ENCODE measurements at regions not wholly inside any gene's neighbourhood (a gene's known extent, or its start where the extent isn't known, plus 50 kb on each side); places are given as distances from the start of the nearest gene placed in this dataset.

GRCh38 chr10:90337316-90337715, 520.5 kb downstream of the HTR7 start:
- CTCF ChIA-PET = no interaction called here
- H3K27me3 Mint-ChIP-seq (ENCODE audit: low read depth) = no peaks in the 10 kb centered on the region
- H3K27ac Mint-ChIP-seq = no peak overlapping the region
- no peak overlapping the region for H3K4me3 Mint-ChIP-seq
- ATAC-seq (no peak), DNase-seq (ENCODE audit: low spot score) (no peak)
- 0 out of 2 replicates have a peak, but pooled peaks cover 4% of the 10 kb centered on the region for H3K9me3 Mint-ChIP-seq
- H3K36me3 Mint-ChIP-seq = no peaks in the 10 kb centered on the region
- POLR2A ChIA-PET = no interaction called here
- TF ChIP-seq ZNF219 (CRISPR knock-in tag; IDR thresholded peaks at IDR 0.05; ENCODE audit: borderline replicate concordance) = no peak
- TF ChIP-seq USF2 (CRISPR knock-in tag; IDR thresholded peaks at IDR 0.05) = no peak
- no peak for TF ChIP-seq CREB1 (CRISPR knock-in tag; IDR thresholded peaks at IDR 0.05)
- no peak for TF ChIP-seq IRF1 (CRISPR knock-in tag; IDR thresholded peaks at IDR 0.05)
- TF ChIP-seq FOXJ3 (CRISPR knock-in tag; IDR thresholded peaks at IDR 0.05; ENCODE audit: borderline replicate concordance) = no peak
- TF ChIP-seq KAT7 (CRISPR knock-in tag; IDR thresholded peaks at IDR 0.05; ENCODE audit: borderline replicate concordance) = no peak
- TF ChIP-seq ZSCAN18 (CRISPR knock-in tag; IDR thresholded peaks at IDR 0.05) = no peak
- no peak for TF ChIP-seq E2F4 (CRISPR knock-in tag; IDR thresholded peaks at IDR 0.05; ENCODE audit: borderline replicate concordance, low read depth)
- H3K4me1 Mint-ChIP-seq = no peaks in the 10 kb centered on the region

- H3K36me3 Mint-ChIP-seq = no peaks in the 10 kb centered on the region
- no peak overlapping the region for H3K27ac Mint-ChIP-seq
- DNase-seq (ENCODE audit: low spot score) (no peak), ATAC-seq (no peak)
- H3K4me3 Mint-ChIP-seq = no peak overlapping the region
- ChIA-PET CTCF (no interaction called here), POLR2A (no interaction called here)
- no peaks in the 10 kb centered on the region for H3K27me3 Mint-ChIP-seq (ENCODE audit: low read depth)
- no peak for TF ChIP-seq ZSCAN18 (CRISPR knock-in tag; IDR thresholded peaks at IDR 0.05)
- no peak for TF ChIP-seq ATF6 (CRISPR knock-in tag; IDR thresholded peaks at IDR 0.05)
- no peak for TF ChIP-seq GTF2I (CRISPR knock-in tag; conservative IDR thresholded peaks at IDR 0.05)
- TF ChIP-seq ESRRA (CRISPR knock-in tag; IDR thresholded peaks at IDR 0.05; ENCODE audit: borderline replicate concordance) = no peak
- TF ChIP-seq AR (CRISPR knock-in tag; IDR thresholded peaks at IDR 0.05) = no peak
- peaks cover 18% of the 10 kb centered on the region for H3K4me1 Mint-ChIP-seq
- no peaks in the 10 kb centered on the region for H3K9me3 Mint-ChIP-seq
Measured at GRCh38 chr10:90342480-90342879, 515.4 kb downstream of the HTR7 start.

All from WTC11 (cell line).